ENCODE measurements at regions not wholly inside any gene's neighbourhood (a gene's known extent, or its start where the extent isn't known, plus 50 kb on each side); places are given as distances from the start of the nearest gene placed in this dataset.

GRCh38 chrX:7720519-7720918 lies 122.5 kb upstream of the VCX start:
- H4K8ac ChIP-seq (replicated peaks; ENCODE audit: insufficient read length, low read depth, low read length): no peak overlapping the region
- no peaks in the 10 kb centered on the region for H3K23me2 ChIP-seq (ENCODE audit: insufficient read length, low read depth, low read length, poor library complexity, severe bottlenecking)
- H3K9ac ChIP-seq (ENCODE audit: extremely low read depth, insufficient read length, low read length): no peak overlapping the region
- Mint-ChIP-seq H3K27ac (0 out of 7 replicates have a peak overlapping the region, but pooled peaks of 1 of the 3 experiments have one; percentile 5), H3K27me3 (ENCODE audit: low read depth) (no peaks in the 10 kb centered on the region), H3K4me1 (peaks cover 11 to 13% of the 10 kb centered on the region in 2 experiments), H3K36me3 (ENCODE audit: insufficient read depth in 1 of 3, low read depth in 3 of 3) (no peaks in the 10 kb centered on the region; a peak in 1 of 7 replicates), H3K9me3 (no peaks in the 10 kb centered on the region), H3K4me3 (no peak overlapping the region)
- no peak overlapping the region for H3T11ph ChIP-seq (ENCODE audit: low read length)
- no peaks in the 10 kb centered on the region for H3K27me3 ChIP-seq (ENCODE audit: insufficient read depth, low read length)
- no peak for TF ChIP-seq CTCF (conservative IDR thresholded peaks at IDR 0.05)
- H2BK12ac ChIP-seq (ENCODE audit: insufficient read length, low read depth, low read length): no peak overlapping the region
- no peak overlapping the region for H4K91ac ChIP-seq (ENCODE audit: insufficient read length, low read depth, low read length)
- no peak overlapping the region for H2BK15ac ChIP-seq (ENCODE audit: low read depth, low read length)
- H2BK5ac ChIP-seq (ENCODE audit: insufficient read length, low read length): no peak overlapping the region
- no peaks in the 10 kb centered on the region for H4K20me1 ChIP-seq (ENCODE audit: control insufficient read depth, insufficient read depth, insufficient read length)
- H3K4ac ChIP-seq (ENCODE audit: low read depth, low read length): no peak overlapping the region
- H3K56ac ChIP-seq (ENCODE audit: insufficient read length, low read depth, low read length): no peak overlapping the region
- H3K27ac ChIP-seq (ENCODE audit: insufficient read length, low read depth, low read length): no peak overlapping the region
- no peak overlapping the region for H4K5ac ChIP-seq (ENCODE audit: insufficient read length, low read depth, low read length)
- no peak overlapping the region for H2AFZ ChIP-seq (ENCODE audit: low read length)
- H3K79me1 ChIP-seq (ENCODE audit: insufficient read depth, low read depth, low read length, poor library complexity, severe bottlenecking): no peaks in the 10 kb centered on the region
- H3K9me3 ChIP-seq (ENCODE audit: control insufficient read depth, low read depth, low read length): no peaks in the 10 kb centered on the region
- no peak overlapping the region for H3K4me2 ChIP-seq (ENCODE audit: insufficient read depth, insufficient read length, low read length)
- DNase-seq: no peak
- H3K23ac ChIP-seq (ENCODE audit: insufficient read length, low read depth, low read length): no peak overlapping the region
- H3K18ac ChIP-seq (ENCODE audit: insufficient read length, low read depth, low read length): no peak overlapping the region
- no peaks in the 10 kb centered on the region; the same call in 1 of the 2 replicates for H3K4me1 ChIP-seq (ENCODE audit: insufficient read depth, low read length)
- no peak overlapping the region for H3K14ac ChIP-seq (ENCODE audit: insufficient read depth, low read length)
- H2BK20ac ChIP-seq (ENCODE audit: low read depth, low read length, poor library complexity, severe bottlenecking): no peak overlapping the region
- H3K79me2 ChIP-seq (ENCODE audit: insufficient read depth, low read length): no peaks in the 10 kb centered on the region
- no peak overlapping the region for H2BK120ac ChIP-seq (ENCODE audit: low read depth, low read length, poor library complexity, severe bottlenecking)
- H2AK5ac ChIP-seq (ENCODE audit: insufficient read length, low read length): no peak overlapping the region

All from H9 (cell line).